Skin of body (tissue), 1 donor: ENCODE measurements at regions not wholly inside any gene's neighbourhood (a gene's known extent, or its start where the extent isn't known, plus 50 kb on each side); places are given as distances from the start of the nearest gene placed in this dataset.
A peak's percentile ranks its signal among the peaks of the same experiment; 100 is the strongest.

Source experiments
- DNase-seq: peaks from one replicate; lab custom pipeline; 2025; lab: John Stamatoyannopoulos, UW

DNA sequence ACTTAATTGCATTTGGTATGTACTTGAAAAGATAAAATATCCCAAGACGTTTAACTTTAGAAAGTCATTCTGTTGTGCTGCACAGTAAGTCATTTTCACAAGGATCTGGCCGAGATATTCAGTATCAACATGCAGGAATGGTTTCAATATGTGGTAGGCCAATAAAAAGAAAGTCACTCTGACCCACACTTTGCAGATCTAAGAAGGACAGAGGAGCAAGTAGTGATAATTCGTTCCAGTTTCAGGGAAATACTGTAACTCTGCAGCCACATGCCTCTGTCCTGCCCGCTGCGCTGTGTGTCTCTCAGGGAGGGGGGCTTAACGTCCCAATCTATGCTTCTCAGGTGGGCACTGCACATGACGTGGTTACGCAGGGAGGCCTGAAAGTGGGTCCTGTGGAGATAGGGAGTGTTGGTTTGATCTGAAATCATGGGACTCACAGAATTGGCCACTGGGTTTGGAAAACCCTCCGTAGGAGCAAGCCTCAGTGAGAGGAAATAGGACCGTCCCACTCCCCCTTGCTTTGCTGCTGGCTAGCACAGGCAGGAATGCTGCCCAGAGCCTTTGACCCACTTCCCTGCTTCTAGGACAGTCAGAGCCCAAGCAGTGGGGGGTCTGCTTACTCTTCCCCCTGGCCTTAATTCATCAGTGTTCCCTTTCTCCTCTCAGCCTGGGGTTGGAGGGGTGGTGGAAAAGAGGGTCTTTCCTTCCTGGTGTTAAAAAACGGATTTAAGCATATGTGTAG lies 314.7 kb upstream of the SPRED2 start:
- DNase-seq, result peak; percentile 68

DNA sequence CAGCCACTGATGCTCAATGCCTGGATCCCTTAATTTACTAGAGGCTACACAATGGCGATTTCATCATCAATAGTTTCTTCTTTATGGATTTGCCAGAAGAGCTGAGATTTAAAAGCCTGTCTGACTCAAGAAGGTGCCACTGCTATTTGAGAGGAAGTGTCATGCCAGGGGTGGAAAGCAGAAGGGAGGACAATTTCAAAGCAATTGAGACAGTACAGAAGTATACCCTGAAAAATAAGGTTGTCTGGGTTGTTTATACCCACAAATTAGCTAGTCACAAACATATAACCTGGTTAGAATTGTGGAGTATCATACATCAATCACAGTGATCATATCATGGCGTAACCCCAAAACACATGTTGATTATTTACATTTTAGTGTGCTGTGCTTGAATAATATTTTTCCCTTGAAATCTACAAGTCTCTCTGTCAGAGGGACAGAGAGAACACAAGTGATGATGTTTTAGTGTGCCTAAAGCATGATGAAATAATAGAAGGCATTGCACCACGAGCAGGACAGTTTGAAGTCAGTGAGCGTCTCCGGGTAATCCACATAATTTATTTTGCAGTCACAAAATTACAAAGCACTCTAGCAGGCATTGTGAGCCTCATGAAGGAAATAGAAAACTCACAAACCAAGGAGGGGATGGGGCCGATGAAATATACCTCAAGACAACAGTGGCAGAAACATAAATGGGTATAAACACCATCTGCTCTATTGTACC lies 312.2 kb upstream of the SPRED2 start:
- DNase-seq, result no peak

DNA sequence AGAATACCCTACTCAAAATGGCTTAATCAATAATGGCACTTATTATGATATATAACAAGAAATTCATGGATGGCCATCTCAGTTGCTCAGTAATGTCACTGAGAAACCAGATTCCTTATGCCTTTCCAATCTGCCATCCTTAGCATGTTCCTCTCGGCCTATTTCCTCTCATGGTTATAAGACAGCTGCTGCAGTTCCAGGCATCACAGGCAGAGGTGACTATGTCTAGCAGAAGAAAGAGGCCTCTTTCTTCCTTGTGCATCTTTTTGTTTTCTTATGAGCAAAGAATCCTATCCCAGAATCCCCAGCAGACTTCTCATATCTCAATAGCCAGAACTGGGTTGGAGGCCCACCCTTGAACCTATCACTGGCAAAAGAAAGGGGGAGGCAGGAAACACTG lies 310.6 kb upstream of the SPRED2 start:
- DNase-seq, result no peak

DNA sequence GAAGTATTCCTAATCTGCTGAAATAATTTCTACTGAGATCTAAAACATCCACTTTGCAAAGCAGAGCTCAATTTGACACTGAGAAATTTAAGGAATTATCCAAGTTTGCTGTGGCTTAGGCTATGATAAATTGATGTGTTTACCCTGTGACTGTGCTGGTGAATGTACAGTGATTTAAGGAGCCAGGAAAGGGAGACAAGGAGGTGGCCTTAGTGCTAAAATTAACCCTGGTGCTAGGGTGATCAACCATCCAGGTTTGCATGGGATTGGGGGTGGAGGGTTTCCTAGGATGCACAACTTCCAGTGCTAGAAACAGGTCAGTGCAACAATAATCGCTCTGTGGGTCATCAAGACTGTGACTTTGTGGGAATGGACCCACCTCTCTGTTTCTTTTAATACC lies 307.5 kb upstream of the SPRED2 start:
- DNase-seq, result no peak

DNA sequence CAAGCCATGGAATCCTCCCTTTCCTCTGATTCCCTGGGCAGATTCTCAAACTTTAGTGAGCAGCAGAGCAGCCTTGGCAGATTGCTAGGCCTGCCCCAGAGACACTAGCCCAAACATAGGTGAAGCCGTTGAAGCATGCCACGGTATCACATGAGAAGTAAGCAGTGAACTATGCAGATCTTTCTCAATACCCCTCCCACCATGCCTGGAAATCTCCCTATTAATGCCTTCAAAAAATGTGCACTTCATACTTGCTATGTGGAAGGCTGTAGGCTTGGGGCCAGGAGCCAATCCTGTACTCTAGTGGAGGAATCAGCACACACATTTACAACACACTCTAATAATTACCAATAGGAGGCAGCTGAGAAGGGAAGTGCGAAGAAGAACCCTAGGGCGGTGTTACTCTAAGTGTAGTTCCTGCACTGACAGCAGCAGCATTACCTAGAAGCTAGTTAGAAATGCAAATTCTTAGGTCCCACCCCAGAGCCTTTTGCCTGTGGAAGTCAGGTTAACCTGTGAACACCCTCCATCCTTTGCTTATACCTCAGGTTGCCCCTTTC lies 305.1 kb upstream of the SPRED2 start:
- DNase-seq, result no peak

DNA sequence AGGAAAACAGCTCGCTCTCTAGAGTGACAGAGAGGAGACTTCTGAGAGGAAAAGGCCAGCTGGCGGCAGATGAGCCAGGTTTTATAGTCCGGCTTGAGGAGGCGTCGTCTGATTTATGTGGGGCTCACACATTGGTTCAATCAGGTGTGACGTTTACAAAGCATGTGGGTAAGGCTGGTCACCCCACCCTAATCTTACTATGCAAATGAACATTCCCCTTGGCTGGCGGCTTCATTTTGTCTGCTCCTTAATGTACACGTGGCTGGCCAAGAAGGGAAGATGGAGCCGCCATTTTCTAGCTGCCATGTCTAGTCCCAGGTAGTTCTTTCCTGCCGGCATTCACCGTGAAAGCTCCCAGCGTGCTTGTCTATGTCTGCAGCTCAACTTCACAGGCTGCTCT lies 299.1 kb upstream of the SPRED2 start:
- DNase-seq, result no peak

DNA sequence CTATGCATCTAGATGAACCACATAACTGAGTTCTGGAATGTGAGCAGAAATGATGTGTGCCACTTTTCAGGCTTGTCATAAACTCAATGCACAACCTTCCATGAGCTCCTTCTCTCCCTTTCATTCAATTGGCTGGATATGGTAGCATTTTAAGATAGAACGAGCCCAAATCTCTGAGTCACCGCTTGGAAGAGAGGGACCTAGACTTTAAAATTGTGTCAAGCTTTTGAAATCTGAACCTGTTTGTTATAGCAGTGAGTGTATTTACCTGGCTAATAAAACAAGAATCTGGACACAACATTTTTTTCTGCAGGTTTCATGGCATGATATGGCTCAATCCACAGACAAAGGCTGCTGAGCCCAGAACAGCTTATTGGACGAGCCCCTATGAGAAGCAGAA lies 297.8 kb upstream of the SPRED2 start:
- no peak for DNase-seq

DNA sequence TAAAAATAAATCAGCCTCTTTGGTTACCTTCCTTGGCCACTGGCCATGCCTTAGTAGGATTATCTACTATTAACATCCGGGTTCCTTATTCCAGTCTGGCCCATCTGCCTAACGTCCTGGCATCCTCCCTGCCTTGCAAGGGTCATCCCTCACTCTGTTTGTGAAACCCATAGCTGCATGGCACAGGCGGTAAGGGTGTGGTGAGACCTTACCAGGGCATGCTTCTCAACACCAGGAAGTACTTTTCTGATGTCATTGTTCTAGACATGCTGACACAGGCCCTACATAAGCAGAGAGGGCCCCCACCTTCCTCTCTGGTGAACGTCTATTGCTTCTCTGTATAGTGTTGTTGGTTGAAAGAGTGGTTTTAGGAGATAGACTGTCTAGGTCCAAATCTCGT lies 296.8 kb upstream of the SPRED2 start:
- no peak for DNase-seq

DNA sequence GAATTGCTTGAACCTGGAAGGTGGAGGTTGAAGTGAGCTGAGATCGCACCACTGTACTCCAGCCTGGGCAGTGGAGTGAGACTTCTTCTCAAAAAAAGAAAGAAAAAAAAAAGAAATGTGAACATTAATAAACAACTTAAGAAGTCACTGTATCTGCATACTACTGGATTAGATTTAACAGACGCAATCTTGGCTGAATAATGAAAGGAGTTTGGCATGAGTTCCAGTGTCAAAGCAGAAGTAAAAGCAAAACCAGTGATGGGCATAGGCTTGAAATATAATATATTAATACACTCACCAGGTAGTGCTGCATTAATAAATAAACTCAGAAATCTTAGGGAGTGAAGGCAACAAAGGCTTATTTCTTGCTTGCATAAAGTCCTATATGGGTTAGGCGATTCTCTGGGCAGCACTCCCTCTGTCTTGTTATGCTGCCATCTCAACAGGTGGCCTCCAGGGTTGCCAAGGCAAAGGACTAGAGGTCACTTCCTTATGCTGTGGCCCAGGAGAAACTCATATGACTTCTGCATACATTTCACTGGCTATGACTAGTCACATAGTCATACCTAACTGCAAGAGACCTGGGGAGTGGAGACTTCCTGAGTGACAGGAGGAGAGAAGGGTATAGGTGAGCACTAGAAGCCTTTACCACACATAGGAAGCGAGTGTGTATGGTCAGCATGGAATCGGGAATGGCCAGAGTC lies 296.2 kb upstream of the SPRED2 start:
- DNase-seq, result no peak

DNA sequence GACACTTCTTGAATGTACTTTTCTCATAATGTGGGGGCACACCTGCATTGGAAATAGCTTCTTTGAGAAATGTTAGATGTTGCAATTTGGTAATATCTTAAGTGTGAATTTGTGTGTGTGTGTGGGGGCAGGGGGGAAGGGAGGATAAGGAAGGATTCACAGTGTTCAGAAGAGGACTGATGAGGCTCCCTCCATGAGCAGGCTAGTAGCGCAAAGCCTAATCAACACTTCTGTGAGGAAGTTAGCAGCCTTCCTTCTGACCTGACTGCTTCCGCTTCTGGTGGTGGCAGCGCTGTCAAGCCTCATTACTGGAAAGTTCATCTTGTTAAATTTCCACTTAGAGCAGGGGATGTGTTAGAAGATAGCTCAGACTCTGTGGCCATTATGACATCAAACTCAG lies 295.4 kb upstream of the SPRED2 start:
- no peak for DNase-seq

DNA sequence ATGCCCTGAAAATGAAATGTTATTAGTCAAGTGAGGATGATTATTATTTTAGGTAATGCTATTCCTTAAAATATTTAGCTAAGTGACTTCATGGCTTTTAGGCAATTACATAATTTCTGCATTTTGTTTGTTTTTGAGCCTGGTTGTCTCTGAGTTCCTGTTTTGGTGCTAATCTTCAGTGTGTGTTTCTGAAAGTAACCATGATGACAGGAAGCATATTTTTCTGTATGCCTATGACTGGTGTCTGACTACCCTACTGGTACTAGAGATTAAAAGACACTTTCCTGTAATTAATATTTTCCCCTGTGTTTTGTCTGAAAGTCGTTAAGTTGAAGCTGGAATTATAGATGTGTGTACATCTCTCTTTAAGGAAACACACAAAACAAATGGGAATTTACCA lies 295.0 kb upstream of the SPRED2 start:
- no peak for DNase-seq

DNA sequence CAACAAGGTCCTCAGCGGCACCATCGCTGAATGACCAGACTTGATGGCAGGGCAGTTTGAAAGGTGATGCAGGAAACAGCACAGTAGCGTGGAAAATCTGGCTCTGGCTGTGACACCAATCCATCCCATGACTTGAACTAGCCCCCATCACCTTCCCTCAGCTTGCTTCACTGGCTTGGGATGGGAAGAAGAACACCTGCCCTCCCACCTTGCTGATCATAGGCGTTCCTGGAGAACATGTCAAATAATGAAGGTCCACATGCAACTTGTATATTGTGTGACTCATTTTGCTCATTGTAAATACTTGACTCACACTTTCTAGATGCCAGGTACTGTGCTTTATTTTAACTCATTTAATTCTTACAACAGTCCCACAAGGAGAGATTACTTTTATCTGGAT lies 292.4 kb upstream of the SPRED2 start:
- no peak for DNase-seq

DNA sequence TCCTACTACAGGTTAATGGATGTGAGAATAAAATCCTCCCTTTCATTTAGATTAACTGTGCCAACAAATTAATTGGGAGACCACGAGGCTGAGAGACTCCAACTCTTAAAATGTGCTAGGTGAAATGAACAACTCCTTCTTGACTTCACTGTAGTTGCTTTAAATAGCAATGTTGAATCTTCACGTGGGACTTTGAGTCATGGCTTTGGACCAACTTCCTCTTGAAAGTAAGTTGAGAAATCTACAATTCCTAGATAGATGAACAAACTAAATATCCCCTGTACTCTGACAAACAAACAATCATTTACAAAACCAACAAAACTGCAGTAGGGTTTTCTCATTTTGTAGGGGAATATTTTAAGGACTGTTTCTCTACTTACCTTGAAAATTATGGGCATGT lies 291.9 kb upstream of the SPRED2 start:
- no peak for DNase-seq

DNA sequence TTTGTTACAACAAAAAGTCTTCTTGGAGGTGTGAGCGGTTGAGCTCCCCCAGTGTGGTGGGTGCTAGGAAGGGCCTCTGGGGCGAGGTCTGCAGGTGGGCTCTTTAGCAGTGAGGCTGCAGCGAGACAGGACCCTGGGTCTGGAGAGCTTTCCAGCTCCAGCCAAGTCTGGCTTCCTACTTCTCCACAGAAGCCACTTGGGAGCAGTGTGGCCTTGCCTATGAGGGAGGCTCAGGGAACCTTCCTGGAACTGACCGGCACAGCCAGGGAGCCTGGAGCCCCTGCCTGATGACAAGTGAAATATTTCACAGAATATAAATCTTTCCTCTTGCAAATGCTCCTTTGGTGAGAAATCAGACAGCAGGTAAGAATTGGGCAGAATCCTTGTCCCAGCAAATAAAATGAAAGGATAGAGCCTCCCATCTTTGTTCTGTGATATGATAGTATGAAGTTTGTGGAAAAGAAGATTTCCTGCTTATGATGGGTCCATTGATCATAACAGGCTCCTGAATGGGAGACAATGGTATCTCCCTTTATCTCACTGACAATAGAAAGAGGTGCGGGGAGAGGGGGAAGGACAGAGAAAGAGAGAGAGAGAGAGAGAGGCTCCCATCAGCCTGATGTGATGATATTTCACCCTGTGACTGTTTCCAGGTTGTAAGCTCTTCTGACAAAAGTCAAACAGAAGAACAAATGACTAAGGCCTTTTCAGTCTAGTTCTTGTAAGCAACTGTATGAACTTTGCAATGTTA lies 289.8 kb upstream of the SPRED2 start:
- peak; percentile 35 for DNase-seq

DNA sequence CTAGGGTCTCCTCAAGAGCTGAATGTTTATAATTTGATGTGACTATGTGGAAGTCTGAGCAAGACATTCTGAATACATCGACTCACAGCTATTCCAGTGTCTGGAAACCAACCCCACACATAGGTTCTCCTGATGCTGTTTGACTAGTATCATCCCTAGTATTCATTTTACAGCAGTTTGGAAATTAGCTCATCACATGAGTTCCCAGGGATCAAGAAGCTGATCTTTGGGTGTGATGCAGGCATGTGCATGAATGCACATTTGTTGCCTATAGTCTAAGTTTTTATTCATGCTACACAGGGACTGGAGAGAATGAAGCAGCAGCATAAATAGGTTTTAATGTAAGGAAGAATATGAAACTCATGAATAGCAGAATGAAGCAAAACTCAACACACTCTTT lies 284.3 kb upstream of the SPRED2 start:
- no peak for DNase-seq

DNA sequence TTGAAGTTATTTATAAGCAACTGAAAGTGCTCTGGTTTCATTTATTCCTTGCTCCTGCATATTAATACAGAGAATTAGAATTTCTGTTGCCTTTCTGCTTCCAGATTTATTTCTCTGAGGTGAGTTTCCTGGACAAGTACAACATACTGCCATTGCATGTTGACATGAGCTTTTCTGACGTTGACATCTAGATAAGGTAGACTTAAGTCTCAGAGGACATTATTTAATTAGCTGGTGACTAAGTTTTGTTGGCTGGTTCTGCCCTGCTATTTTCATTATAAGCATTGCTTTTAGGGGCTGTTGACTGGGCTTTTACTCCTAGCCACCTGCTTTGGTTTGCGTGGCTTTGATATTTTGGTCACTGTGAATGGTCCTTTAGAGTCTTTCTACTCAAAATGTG lies 282.9 kb upstream of the SPRED2 start:
- DNase-seq, result no peak

DNA sequence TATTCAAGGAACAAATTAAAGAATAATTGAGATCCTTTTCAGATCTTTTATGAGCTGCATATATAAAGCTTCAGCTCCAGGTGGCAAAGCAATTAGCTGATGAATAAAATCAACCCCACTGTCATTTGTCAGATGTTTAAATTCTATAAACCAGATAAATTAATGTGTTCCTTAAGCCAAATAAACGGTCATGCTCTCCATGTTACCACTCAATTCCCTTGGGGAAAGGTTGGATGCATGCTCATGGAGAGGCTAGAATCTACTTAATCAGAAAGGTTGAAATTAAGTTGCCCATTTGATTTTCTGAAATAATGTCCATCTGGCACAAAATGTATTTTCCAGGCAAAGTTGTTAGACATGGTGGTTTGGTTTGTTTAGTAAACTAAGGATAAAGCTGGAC lies 282.5 kb upstream of the SPRED2 start:
- no peak for DNase-seq

DNA sequence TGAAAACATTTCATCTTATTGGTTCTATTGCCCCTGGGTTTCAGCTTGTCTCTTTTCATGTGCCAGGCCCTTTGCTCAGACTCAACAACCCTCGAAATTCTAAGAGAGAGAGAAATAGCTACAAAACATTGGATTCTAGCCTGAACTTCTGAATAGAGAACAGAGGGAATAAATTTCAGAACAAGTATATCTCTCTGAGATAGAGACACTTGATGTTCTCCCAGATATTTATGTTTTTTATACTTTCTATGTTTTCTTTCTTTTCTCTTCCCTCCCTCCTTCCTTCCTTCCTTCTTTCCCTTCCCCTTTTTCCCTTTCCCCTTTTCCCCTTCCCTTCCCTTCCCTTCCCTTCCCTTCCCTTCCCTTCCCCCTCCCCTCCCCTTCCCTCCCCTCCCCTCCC lies 279.5 kb upstream of the SPRED2 start:
- no peak for DNase-seq

DNA sequence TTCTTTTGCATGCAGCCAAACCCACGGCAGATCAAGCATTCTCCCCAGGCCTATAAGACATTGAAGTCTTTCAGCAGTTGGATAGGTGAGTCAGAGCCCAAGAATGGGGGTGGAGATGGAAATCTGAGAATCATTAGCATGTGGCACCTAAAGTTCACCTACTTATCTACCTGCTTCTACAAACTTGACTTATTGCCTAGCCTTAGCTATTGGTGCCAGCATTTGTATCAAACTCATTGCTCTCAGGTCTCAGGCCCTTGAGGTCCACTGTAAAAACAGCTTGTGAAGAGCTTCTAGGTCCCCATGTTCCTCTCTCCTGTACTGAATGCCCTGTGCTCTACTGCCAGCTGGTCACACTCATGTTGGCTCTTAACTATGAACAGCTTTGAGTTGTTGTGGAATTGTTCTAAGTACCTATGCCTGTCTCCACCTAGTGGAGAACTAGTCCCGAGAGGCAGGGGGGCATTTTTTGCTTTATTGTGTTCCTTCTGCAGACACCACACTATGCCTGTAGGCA lies 278.4 kb upstream of the SPRED2 start:
- DNase-seq, result no peak

DNA sequence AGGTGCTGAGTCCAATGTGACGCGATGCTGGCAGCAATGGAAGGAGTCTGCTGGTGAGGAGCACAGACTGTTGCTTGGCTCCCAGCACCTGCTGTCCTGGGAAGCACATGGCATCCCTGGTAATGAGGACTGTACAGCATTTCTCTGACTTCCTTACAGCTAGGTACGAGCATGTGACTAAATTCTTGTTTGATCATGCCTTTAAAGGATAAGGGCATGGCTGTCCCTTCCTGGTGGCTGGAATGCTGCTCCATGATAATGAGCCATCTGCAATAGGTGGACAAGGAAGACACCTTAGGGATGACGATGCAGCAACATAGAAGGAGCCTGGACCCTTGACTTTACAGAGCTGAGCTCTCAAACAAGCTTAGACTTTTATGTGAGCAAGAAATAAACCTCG lies 278.0 kb upstream of the SPRED2 start:
- no peak for DNase-seq

DNA sequence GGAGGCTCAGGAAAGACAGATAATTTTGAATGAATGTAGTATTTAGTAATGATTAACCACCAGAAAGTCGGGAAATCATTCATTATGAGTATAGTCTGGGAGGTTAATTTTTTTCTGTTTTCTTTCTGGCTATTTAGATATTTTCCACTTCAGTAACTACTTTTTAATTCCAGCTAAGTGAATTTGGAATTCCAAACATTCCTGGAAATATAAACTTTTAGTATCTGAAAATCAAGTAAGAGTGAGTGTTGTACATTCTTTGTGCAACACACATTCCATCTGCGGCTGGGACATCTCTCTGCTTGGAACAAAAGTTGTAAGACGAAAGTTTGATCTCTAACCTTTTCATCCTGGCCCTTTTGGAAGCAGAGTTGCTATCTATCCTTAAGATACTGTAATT lies 275.7 kb upstream of the SPRED2 start:
- no peak for DNase-seq
